ENCODE measurements at regions not wholly inside any gene's neighbourhood (a gene's known extent, or its start where the extent isn't known, plus 50 kb on each side); places are given as distances from the start of the nearest gene placed in this dataset.

DNA sequence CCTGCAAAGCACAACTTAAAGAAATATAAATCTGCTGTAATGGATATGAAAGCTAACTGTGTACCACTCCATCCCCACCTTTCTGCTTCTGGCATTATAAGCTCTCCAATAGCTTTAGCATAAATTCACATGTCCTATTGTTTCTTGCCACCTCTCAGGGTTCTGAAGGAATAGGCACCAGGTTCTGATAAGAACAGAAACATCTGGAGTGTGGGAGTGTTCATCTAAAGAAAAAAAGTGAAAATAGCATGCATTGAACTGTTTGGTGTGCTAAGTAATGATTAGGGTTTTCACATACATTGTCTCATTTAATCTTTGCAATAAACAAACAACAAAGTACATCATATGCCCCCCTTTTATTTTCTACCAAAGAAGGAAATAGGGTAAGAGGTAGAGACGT is 72.3 kb downstream of the FAM76B start:
- no peaks in the 10 kb centered on the region for H3K4me1 ChIP-seq (ENCODE audit: control insufficient read depth, insufficient read depth, low read length)
- no peak for DNase-seq
- H3K27ac ChIP-seq (ENCODE audit: low read length): no peak overlapping the region
- no peak overlapping the region for H3K4me3 ChIP-seq (ENCODE audit: low read length)
- H3K27me3 ChIP-seq (ENCODE audit: control insufficient read depth, insufficient read depth, low read length): no peaks in the 10 kb centered on the region
- no peaks in the 10 kb centered on the region for H3K36me3 ChIP-seq (ENCODE audit: control insufficient read depth, insufficient read depth, low read length)
- no CpG with 5 or more reads among the region's 1 CpG for WGBS (ENCODE audit: insufficient coverage)
- no peaks in the 10 kb centered on the region for H3K9me3 ChIP-seq (replicated peaks; ENCODE audit: control insufficient read depth, low read depth, low read length)

- H3K27ac ChIP-seq (ENCODE audit: low read length): no peak overlapping the region
- 22% methylated on average over 1 of the region's 3 CpGs for WGBS (ENCODE audit: insufficient coverage)
Observed at GRCh38 chr11:95716266-95716665, 73.3 kb downstream of the FAM76B start.

GRCh38 chr11:95715777-95716241 is 73.8 kb downstream of the FAM76B start:
- peaks cover 3% of the 10 kb centered on the region for H3K4me1 ChIP-seq (ENCODE audit: control insufficient read depth, insufficient read depth, low read length)
- no peak overlapping the region for H3K4me3 ChIP-seq (ENCODE audit: low read length)
- no peak overlapping the region for H3K27ac ChIP-seq (ENCODE audit: low read length)
- DNase-seq: no peak
- no peaks in the 10 kb centered on the region for H3K36me3 ChIP-seq (ENCODE audit: control insufficient read depth, insufficient read depth, low read length)
- H3K27me3 ChIP-seq (ENCODE audit: control insufficient read depth, insufficient read depth, low read length): no peaks in the 10 kb centered on the region
- 30% methylated on average over 1 of the region's 2 CpGs for WGBS (ENCODE audit: insufficient coverage)
- H3K9me3 ChIP-seq (replicated peaks; ENCODE audit: control insufficient read depth, low read depth, low read length): no peaks in the 10 kb centered on the region

More at GRCh38 chr11:95716266-95716665, 73.3 kb downstream of the FAM76B start:
- Histone ChIP-seq H3K36me3 (ENCODE audit: control insufficient read depth, insufficient read depth, low read length) (no peaks in the 10 kb centered on the region), H3K27me3 (ENCODE audit: control insufficient read depth, insufficient read depth, low read length) (no peaks in the 10 kb centered on the region), H3K9me3 (replicated peaks; ENCODE audit: control insufficient read depth, low read depth, low read length) (no peaks in the 10 kb centered on the region), H3K4me3 (ENCODE audit: low read length) (no peak overlapping the region), H3K4me1 (ENCODE audit: control insufficient read depth, insufficient read depth, low read length) (no peaks in the 10 kb centered on the region)
- DNase-seq: no peak

- no peaks in the 10 kb centered on the region for H3K36me3 ChIP-seq (ENCODE audit: control insufficient read depth, insufficient read depth, low read length)
- WGBS (ENCODE audit: insufficient coverage): no CpG with 5 or more reads among the region's 5 CpGs
- DNase-seq: no peak
Observed at GRCh38 chr11:95714843-95715776, 74.5 kb downstream of the FAM76B start.

GRCh38 chr11:95713428-95713827 is 76.2 kb downstream of the FAM76B start:
- no peak for DNase-seq
- no CpG with 5 or more reads among the region's 3 CpGs for WGBS (ENCODE audit: insufficient coverage)
- H3K9me3 ChIP-seq (replicated peaks; ENCODE audit: control insufficient read depth, low read depth, low read length): no peaks in the 10 kb centered on the region
- peaks cover 3% of the 10 kb centered on the region for H3K4me1 ChIP-seq (ENCODE audit: control insufficient read depth, insufficient read depth, low read length)
- H3K4me3 ChIP-seq (ENCODE audit: low read length): no peak overlapping the region
- H3K27ac ChIP-seq (ENCODE audit: low read length): no peak overlapping the region
- no peaks in the 10 kb centered on the region for H3K27me3 ChIP-seq (ENCODE audit: control insufficient read depth, insufficient read depth, low read length)
- no peaks in the 10 kb centered on the region for H3K36me3 ChIP-seq (ENCODE audit: control insufficient read depth, insufficient read depth, low read length)

More at GRCh38 chr11:95714843-95715776, 74.5 kb downstream of the FAM76B start:
- no peaks in the 10 kb centered on the region for H3K9me3 ChIP-seq (replicated peaks; ENCODE audit: control insufficient read depth, low read depth, low read length)
- H3K4me1 ChIP-seq (ENCODE audit: control insufficient read depth, insufficient read depth, low read length): peaks cover 3% of the 10 kb centered on the region
- no peak overlapping the region for H3K4me3 ChIP-seq (ENCODE audit: low read length)
- no peak overlapping the region for H3K27ac ChIP-seq (ENCODE audit: low read length)
- H3K27me3 ChIP-seq (ENCODE audit: control insufficient read depth, insufficient read depth, low read length): no peaks in the 10 kb centered on the region

GRCh38 chr11:95711945-95712221 is 77.7 kb downstream of the FAM76B start:
- whole genome bisulfite sequencing (ENCODE audit: insufficient coverage): no CpG with 5 or more reads among the region's 3 CpGs
- H3K27ac ChIP-seq (ENCODE audit: low read length): no peak overlapping the region
- H3K27me3 ChIP-seq (ENCODE audit: control insufficient read depth, insufficient read depth, low read length): no peaks in the 10 kb centered on the region
- H3K4me3 ChIP-seq (ENCODE audit: low read length): no peak overlapping the region
- H3K9me3 ChIP-seq (replicated peaks; ENCODE audit: control insufficient read depth, low read depth, low read length): no peaks in the 10 kb centered on the region
- no peaks in the 10 kb centered on the region for H3K36me3 ChIP-seq (ENCODE audit: control insufficient read depth, insufficient read depth, low read length)
- H3K4me1 ChIP-seq (ENCODE audit: control insufficient read depth, insufficient read depth, low read length): peaks cover 3% of the 10 kb centered on the region
- DNase-seq: no peak

DNA sequence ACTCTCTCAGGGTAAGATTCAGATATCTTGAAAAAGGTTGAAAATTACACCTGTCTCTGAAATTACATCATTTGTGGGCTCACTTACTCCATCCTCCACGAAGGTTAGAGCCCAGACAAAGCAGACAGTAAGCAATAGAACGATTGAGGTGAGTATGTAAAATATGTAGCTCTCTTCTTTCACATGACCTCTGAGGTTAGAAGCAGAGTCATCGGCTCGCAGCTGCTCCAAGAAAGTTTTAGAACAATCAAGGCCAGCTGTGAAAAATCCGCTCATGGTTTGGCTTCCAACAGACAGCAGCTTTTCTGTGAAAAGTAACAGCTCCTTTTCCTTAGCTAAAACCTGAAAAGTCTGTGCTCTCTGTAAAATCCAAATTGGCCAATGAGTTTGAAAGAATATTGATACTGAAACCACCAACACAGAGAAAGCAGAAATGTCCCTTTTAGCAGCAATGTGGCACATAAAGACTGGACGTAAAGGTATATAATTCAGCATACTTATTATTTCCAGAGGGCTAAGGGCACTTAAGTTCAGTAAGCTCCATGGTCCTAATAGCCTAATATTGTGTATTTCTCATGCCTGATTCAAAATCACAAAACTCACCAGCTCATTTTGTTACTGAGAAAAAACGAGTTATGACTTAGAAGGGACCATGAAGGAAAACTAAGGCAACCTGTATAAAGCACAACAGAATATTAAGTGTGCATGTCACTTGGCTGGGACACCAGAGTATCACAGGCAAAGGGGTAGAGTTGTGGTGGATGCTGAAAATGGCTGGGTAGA is 78.2 kb downstream of the FAM76B start:
- peak overlapping the region; percentile 29 for H3K27ac ChIP-seq (ENCODE audit: low read length)
- DNase-seq: peak; percentile 84
- 57% methylated on average over 3 of the region's 7 CpGs for WGBS (ENCODE audit: insufficient coverage)
- no peak overlapping the region for H3K4me3 ChIP-seq (ENCODE audit: low read length)
- H3K9me3 ChIP-seq (replicated peaks; ENCODE audit: control insufficient read depth, low read depth, low read length): no peaks in the 10 kb centered on the region
- H3K27me3 ChIP-seq (ENCODE audit: control insufficient read depth, insufficient read depth, low read length): no peaks in the 10 kb centered on the region
- H3K36me3 ChIP-seq (ENCODE audit: control insufficient read depth, insufficient read depth, low read length): no peaks in the 10 kb centered on the region
- peaks cover 3% of the 10 kb centered on the region for H3K4me1 ChIP-seq (ENCODE audit: control insufficient read depth, insufficient read depth, low read length)

- DNase-seq: no peak
- no peak overlapping the region for H3K4me3 ChIP-seq (ENCODE audit: low read length)
- no peaks in the 10 kb centered on the region for H3K9me3 ChIP-seq (replicated peaks; ENCODE audit: control insufficient read depth, low read depth, low read length)
- no peak overlapping the region for H3K27ac ChIP-seq (ENCODE audit: low read length)
- no CpG with 5 or more reads among the region's 1 CpG for WGBS (ENCODE audit: insufficient coverage)
- no peaks in the 10 kb centered on the region for H3K36me3 ChIP-seq (ENCODE audit: control insufficient read depth, insufficient read depth, low read length)
- no peaks in the 10 kb centered on the region for H3K27me3 ChIP-seq (ENCODE audit: control insufficient read depth, insufficient read depth, low read length)
- peaks cover 8% of the 10 kb centered on the region for H3K4me1 ChIP-seq (ENCODE audit: control insufficient read depth, insufficient read depth, low read length)
Observed at GRCh38 chr11:95708681-95709080, 80.9 kb downstream of the FAM76B start.

- no peaks in the 10 kb centered on the region for H3K27me3 ChIP-seq (ENCODE audit: control insufficient read depth, insufficient read depth, low read length)
- WGBS (ENCODE audit: insufficient coverage): 100% methylated on average over 4 of the region's 7 CpGs
- peaks cover 8% of the 10 kb centered on the region for H3K4me1 ChIP-seq (ENCODE audit: control insufficient read depth, insufficient read depth, low read length)
- H3K27ac ChIP-seq (ENCODE audit: low read length): no peak overlapping the region
- H3K9me3 ChIP-seq (replicated peaks; ENCODE audit: control insufficient read depth, low read depth, low read length): no peaks in the 10 kb centered on the region
- DNase-seq: no peak
- no peak overlapping the region for H3K4me3 ChIP-seq (ENCODE audit: low read length)
- H3K36me3 ChIP-seq (ENCODE audit: control insufficient read depth, insufficient read depth, low read length): no peaks in the 10 kb centered on the region
Observed at GRCh38 chr11:95706974-95707387, 82.6 kb downstream of the FAM76B start.

GRCh38 chr11:95705485-95706124 is 84.0 kb downstream of the FAM76B start:
- WGBS (ENCODE audit: insufficient coverage): no CpG with 5 or more reads among the region's 10 CpGs
- Histone ChIP-seq H3K36me3 (ENCODE audit: control insufficient read depth, insufficient read depth, low read length) (no peaks in the 10 kb centered on the region), H3K27ac (ENCODE audit: low read length) (no peak overlapping the region), H3K4me3 (ENCODE audit: low read length) (no peak overlapping the region), H3K9me3 (replicated peaks; ENCODE audit: control insufficient read depth, low read depth, low read length) (no peaks in the 10 kb centered on the region), H3K4me1 (ENCODE audit: control insufficient read depth, insufficient read depth, low read length) (peaks cover 5% of the 10 kb centered on the region), H3K27me3 (ENCODE audit: control insufficient read depth, insufficient read depth, low read length) (no peaks in the 10 kb centered on the region)
- DNase-seq: peak; percentile 95

Data from muscle of leg (tissue), 3 donors.